A673 (cell line): ENCODE measurements at regions not wholly inside any gene's neighbourhood (a gene's known extent, or its start where the extent isn't known, plus 50 kb on each side); places are given as distances from the start of the nearest gene placed in this dataset.

Experiments used
- EZH2 ChIP-seq: fragments of 200-600 bp; sonication (generic); IDR thresholded peaks from 2 replicates; pipeline ENCODE4 v1.6.1; 2017; ENCODE audit warnings: borderline replicate concordance, low read depth, mild to moderate bottlenecking, mixed read lengths, antibody characterized with exemption, low read length; ENCODE audit not compliant: poor library complexity, severe bottlenecking
- TF ChIP-seq, protein P1 (sequence below): fragments of 300-800, 200-600 bp; sonication (generic); conservative IDR thresholded peaks from 2 replicates; pipeline ENCODE4 v1.5.1; 2017; ENCODE audit warnings: low read depth, mild to moderate bottlenecking, antibody characterized with exemption, low read length, moderate library complexity, mixed read lengths

DNA sequence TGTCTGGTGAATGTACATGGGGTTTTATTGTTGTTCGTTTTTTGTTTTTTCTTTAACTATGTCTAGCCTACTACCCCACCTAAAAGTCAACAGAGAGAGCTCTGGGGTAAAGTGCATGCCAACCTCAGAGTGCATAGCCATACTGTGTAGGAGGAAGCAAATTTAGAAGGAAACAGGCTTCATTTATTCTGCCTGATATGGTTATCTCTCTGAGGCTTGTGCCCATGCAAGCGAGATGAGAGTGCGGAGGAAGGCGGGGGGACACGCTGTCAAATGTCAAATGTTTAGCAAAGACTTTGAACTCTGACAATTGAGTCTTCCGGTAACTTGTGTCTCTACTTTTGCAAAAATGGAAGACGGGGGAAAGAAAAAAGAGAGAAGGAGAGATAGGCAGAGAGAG lies 295.5 kb downstream of the ETS1 start:
- TF ChIP-seq, protein P1, sequence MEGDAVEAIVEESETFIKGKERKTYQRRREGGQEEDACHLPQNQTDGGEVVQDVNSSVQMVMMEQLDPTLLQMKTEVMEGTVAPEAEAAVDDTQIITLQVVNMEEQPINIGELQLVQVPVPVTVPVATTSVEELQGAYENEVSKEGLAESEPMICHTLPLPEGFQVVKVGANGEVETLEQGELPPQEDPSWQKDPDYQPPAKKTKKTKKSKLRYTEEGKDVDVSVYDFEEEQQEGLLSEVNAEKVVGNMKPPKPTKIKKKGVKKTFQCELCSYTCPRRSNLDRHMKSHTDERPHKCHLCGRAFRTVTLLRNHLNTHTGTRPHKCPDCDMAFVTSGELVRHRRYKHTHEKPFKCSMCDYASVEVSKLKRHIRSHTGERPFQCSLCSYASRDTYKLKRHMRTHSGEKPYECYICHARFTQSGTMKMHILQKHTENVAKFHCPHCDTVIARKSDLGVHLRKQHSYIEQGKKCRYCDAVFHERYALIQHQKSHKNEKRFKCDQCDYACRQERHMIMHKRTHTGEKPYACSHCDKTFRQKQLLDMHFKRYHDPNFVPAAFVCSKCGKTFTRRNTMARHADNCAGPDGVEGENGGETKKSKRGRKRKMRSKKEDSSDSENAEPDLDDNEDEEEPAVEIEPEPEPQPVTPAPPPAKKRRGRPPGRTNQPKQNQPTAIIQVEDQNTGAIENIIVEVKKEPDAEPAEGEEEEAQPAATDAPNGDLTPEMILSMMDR = no peak
- no peak for TF ChIP-seq EZH2
